ENCODE measurements at regions not wholly inside any gene's neighbourhood (a gene's known extent, or its start where the extent isn't known, plus 50 kb on each side); places are given as distances from the start of the nearest gene placed in this dataset.
"Not testable (repeated sequence)": the region's sequence is repeated elsewhere in the genome, so short reads cannot be mapped to it uniquely, and the experiment has no call there.

DNA sequence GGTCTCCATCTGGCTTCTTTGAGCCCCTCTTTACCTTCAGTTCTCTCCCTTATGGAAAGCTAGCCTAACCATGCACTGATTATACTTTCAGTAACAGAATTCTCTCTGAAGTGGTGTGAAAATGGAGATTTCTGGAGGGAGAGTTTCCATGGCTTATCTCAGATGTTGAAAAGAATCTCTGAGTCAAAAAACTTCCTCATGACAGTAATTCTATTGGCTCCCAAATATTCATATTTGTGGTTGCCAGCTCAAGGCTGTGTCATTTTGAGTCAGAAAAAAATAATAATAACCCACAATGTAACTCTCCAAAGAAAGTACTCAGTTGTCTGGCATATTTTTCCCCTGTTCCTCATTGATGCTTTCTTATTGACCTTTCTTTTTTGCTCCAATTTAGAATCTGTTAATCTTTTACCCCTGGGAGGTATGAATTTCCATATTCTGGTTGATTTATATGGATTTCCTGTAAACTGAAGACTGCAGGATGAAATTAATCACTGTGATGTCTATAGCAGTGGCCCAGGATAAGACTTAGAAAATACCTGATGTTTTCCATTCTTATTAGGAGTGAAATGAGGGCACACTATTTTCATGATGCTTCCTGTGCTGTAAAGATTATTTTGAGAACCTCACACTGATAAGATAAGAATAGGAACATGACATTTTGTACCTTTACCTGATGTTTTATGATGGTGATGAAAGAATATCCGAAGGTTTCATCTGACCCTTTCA lies 149.5 kb upstream of the EPHA3 start:
- ATAC-seq = no peak
- intact Hi-C loops (cut with DNase I, micrococcal nuclease) = no loop called here
- DNase-seq = no peak

- no peak for DNase-seq
- no peak for ATAC-seq
- intact Hi-C loops (cut with DNase I, micrococcal nuclease) = no loop called here
Observed at GRCh38 chr3:88960019-88960418, 147.4 kb upstream of the EPHA3 start.

- intact Hi-C loops (cut with DNase I, micrococcal nuclease) = no loop called here
- no peak for DNase-seq
- ATAC-seq = no peak
Observed at GRCh38 chr3:88963003-88963402, 144.4 kb upstream of the EPHA3 start.

GRCh38 chr3:88979760-88980159 lies 127.7 kb upstream of the EPHA3 start:
- no peak for ATAC-seq
- intact Hi-C loops (cut with DNase I, micrococcal nuclease) = no loop called here
- DNase-seq = no peak

- intact Hi-C loops (cut with DNase I, micrococcal nuclease) = no loop called here
- DNase-seq = no peak
- ATAC-seq = no peak
Observed at GRCh38 chr3:88983458-88983857, 124.0 kb upstream of the EPHA3 start.

- no peak for DNase-seq
- ATAC-seq = no peak
- intact Hi-C loops (cut with DNase I, micrococcal nuclease) = no loop called here
Observed at GRCh38 chr3:88984256-88984655, 123.2 kb upstream of the EPHA3 start.

DNA sequence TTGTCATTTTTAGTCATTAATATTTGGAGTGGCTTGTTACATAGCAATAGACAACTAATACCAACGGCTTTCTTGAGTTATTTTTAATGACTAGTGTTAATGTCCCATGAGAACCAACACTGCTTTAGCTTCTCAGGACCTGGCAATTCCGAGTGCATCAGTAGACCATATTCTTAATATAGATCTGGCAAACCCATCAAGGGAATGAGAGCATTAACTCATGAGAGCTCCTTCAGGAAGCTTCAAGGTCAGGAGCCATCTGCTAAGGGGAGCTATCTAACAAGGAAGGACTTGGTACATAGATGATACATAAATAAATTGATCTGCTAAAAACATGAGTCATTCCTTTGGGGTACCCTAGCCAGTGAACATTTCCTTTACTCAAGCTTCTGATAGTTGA lies 122.6 kb upstream of the EPHA3 start:
- DNase-seq (no peak), ATAC-seq (no peak)
- intact Hi-C loops (cut with DNase I, micrococcal nuclease) = no loop called here

- ATAC-seq = no peak
Observed at GRCh38 chr3:88985491-88985890, 121.9 kb upstream of the EPHA3 start.

GRCh38 chr3:88986834-88987233 lies 120.6 kb upstream of the EPHA3 start:
- no peak for DNase-seq
- no peak for ATAC-seq
- intact Hi-C loops (cut with DNase I, micrococcal nuclease) = no loop called here

More at GRCh38 chr3:88985491-88985890, 121.9 kb upstream of the EPHA3 start:
- intact Hi-C loops (cut with DNase I, micrococcal nuclease) = no loop called here
- DNase-seq = no peak

DNA sequence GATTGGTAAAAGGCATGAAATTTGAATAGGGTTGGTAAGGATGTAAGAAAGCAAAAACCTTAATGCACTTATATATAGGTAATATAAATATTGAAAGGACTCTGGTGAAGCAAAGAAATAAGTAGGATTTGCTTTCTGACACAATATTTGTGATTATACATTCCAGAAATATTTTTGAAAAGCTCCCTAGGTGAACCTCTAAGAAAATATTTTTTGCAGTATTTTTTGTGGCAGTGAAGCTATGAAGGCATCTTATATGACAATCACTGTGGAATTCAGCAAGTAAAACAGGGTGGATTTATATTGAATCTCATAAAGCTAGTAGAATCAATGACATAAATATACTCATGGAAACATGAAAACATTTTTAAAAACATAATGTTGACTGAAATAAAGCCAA lies 119.6 kb upstream of the EPHA3 start:
- no peak for ATAC-seq
- no peak for DNase-seq
- intact Hi-C loops (cut with DNase I, micrococcal nuclease) = no loop called here

- no peak for DNase-seq
- ATAC-seq = no peak
- intact Hi-C loops (cut with DNase I, micrococcal nuclease) = no loop called here
Observed at GRCh38 chr3:88988906-88989305, 118.5 kb upstream of the EPHA3 start.

- DNase-seq = no peak
- intact Hi-C loops (cut with DNase I, micrococcal nuclease) = no loop called here
- no peak for ATAC-seq
Observed at GRCh38 chr3:88991496-88991895, 115.9 kb upstream of the EPHA3 start.

GRCh38 chr3:88996691-88997090 lies 110.7 kb upstream of the EPHA3 start:
- DNase-seq (no peak), ATAC-seq (no peak)
- intact Hi-C loops (cut with DNase I, micrococcal nuclease) = no loop called here

- intact Hi-C loops (cut with DNase I, micrococcal nuclease) = no loop called here
- no peak for DNase-seq
- no peak for ATAC-seq
Observed at GRCh38 chr3:88997260-88997659, 110.2 kb upstream of the EPHA3 start.

GRCh38 chr3:89000886-89001285 lies 106.5 kb upstream of the EPHA3 start:
- intact Hi-C loops (cut with DNase I, micrococcal nuclease) = no loop called here
- no peak for DNase-seq
- no peak for ATAC-seq

GRCh38 chr3:89002191-89002590 lies 105.2 kb upstream of the EPHA3 start:
- intact Hi-C loops (cut with DNase I, micrococcal nuclease) = no loop called here
- ATAC-seq = no peak
- no peak for DNase-seq

DNA sequence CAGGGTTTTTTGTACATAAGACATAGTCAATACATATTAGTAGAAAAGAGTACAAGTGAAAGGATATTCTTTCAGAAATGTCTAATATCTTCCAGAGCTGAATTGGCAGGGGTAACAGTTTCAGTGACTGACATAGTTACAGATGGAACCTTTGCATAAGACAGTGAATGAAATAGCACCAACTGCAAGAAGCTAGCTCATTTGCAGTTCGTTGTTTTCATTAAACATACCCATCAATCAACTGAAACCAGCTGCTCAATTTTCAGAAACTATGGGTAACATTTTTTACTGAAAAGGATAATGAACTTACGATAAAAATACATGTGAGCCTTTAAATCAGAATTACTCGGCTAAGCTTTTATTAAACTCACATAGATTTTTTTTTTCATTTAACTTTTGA lies 93.9 kb upstream of the EPHA3 start:
- intact Hi-C loops (cut with DNase I, micrococcal nuclease) = no loop called here
- DNase-seq (no peak), ATAC-seq (no peak)

DNA sequence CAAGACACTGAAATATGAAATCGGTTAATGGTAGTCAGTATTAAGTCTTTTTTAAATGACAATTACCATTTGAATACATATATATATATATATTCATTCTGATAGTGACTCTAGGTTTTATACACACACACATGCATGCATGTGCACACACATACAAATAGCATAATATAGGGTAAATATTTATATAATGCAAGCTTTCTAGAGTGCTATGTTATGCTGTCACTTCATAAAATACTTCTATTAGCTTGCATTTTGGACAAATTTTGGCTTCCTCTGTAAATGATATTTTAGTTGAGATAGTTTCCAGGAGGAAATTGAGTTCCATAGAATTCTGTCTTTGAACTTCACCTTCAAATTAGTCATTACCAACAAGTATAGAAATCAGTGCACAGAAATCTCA lies 89.9 kb upstream of the EPHA3 start:
- ATAC-seq (no peak), DNase-seq (no peak)
- intact Hi-C loops (cut with DNase I, micrococcal nuclease) = no loop called here

- intact Hi-C loops (cut with DNase I, micrococcal nuclease) = no loop called here
Observed at GRCh38 chr3:89025185-89025584, 82.2 kb upstream of the EPHA3 start.

GRCh38 chr3:89032346-89033013 lies 74.9 kb upstream of the EPHA3 start:
- no peak for ATAC-seq
- intact Hi-C loops (cut with DNase I, micrococcal nuclease) = no loop called here
- DNase-seq = no peak

More at GRCh38 chr3:89025185-89025584, 82.2 kb upstream of the EPHA3 start:
- DNase-seq (no peak), ATAC-seq (no peak)

DNA sequence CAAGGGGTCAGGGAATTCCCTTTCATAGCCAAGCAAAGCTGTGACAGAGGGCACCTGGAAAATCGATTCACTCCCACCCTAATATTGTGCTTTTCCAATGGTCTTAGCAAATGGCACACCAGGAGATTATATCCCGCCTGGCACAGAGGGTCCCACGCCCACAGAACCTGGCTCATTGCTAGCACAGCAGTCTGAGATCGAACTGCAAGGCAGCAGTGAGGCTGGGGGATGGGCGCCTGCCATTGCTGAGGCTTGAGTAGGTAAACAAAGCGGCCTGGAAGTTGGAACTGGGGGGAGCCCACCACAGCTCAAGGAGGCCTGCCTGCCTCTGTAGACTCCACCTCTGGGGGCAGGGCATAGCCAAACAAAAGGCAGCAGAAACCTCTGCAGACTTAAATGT lies 72.7 kb upstream of the EPHA3 start:
- intact Hi-C loops (cut with DNase I, micrococcal nuclease); ATAC-seq; DNase-seq: not testable (repeated sequence)

Measured in left colon (tissue), 2 donors.